ENCODE measurements at regions not wholly inside any gene's neighbourhood (a gene's known extent, or its start where the extent isn't known, plus 50 kb on each side); places are given as distances from the start of the nearest gene placed in this dataset.

DNA sequence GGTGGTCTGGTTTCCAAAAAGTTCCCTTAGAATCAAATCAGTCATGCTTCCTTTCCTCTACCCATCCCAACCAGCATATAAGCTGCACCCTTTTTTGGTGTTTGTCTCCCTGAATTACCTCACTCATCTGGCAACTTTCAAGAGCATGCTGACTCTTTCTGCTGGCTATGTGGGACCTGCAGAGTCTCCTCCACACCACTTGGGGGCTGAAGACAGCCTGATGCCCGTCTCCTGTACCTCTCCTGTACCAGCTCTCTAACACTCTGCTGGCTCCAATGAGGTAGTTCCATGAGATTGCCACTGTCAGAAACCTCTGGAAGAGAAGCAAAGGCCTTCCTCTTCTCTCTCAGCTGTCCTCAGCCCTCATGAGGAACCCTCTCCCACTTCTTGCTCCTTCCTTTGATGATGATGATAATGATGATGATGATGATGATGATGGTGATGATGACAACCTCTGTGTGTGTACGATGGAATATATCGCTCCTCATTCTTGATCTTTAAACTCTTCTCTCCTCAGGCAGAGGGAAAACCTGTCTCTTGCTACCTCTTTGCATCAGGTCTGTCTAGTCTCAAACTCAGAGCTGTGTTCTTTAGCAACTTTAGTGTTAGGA is 257.5 kb downstream of the ZNF621 start:
- TF ChIP-seq, protein P1, sequence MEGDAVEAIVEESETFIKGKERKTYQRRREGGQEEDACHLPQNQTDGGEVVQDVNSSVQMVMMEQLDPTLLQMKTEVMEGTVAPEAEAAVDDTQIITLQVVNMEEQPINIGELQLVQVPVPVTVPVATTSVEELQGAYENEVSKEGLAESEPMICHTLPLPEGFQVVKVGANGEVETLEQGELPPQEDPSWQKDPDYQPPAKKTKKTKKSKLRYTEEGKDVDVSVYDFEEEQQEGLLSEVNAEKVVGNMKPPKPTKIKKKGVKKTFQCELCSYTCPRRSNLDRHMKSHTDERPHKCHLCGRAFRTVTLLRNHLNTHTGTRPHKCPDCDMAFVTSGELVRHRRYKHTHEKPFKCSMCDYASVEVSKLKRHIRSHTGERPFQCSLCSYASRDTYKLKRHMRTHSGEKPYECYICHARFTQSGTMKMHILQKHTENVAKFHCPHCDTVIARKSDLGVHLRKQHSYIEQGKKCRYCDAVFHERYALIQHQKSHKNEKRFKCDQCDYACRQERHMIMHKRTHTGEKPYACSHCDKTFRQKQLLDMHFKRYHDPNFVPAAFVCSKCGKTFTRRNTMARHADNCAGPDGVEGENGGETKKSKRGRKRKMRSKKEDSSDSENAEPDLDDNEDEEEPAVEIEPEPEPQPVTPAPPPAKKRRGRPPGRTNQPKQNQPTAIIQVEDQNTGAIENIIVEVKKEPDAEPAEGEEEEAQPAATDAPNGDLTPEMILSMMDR (IDR thresholded peaks at IDR 0.05; ENCODE audit: insufficient read depth, low read depth, low read length) = no peak
- TF ChIP-seq EZH2 (IDR thresholded peaks at IDR 0.05; ENCODE audit: insufficient read depth, low read length) = no peak
